H9 (cell line): ENCODE measurements at regions not wholly inside any gene's neighbourhood (a gene's known extent, or its start where the extent isn't known, plus 50 kb on each side); places are given as distances from the start of the nearest gene placed in this dataset.

Experiments used
- DNase-seq: peaks from one replicate; pipeline ENCODE4 v3.0.0-alpha.2; 2017
- H2AFZ ChIP-seq: one replicate; pipeline ENCODE4 v1.6.1; 2013; ENCODE audit warnings: mild to moderate bottlenecking, low read length, control low read depth, moderate library complexity
- H2AK5ac ChIP-seq: 2 replicates; pipeline ENCODE4 v1.6.1; 2013; ENCODE audit warnings: low read length, control low read depth, mixed read lengths; ENCODE audit not compliant: insufficient read length
- H2BK120ac ChIP-seq: one replicate; pipeline ENCODE4 v1.6.1; 2013; ENCODE audit warnings: low read depth, mild to moderate bottlenecking, low read length, control low read depth, inconsistent platforms; ENCODE audit not compliant: poor library complexity, severe bottlenecking
- H2BK12ac ChIP-seq: 2 replicates; pipeline ENCODE4 v1.6.1; 2013; ENCODE audit warnings: low read length, control low read depth, mixed read lengths, low read depth; ENCODE audit not compliant: insufficient read length
- H2BK15ac ChIP-seq: 2 replicates; pipeline ENCODE4 v1.6.1; 2013; ENCODE audit warnings: low read depth, low read length, control low read depth
- H2BK20ac ChIP-seq: one replicate; pipeline ENCODE4 v1.6.1; 2013; ENCODE audit warnings: low read depth, mild to moderate bottlenecking, low read length, control low read depth, inconsistent platforms; ENCODE audit not compliant: poor library complexity, severe bottlenecking
- H2BK5ac ChIP-seq: 2 replicates; pipeline ENCODE4 v1.6.1; 2013; ENCODE audit warnings: low read length, control low read depth, mixed read lengths; ENCODE audit not compliant: insufficient read length
- H3K14ac ChIP-seq: 2 replicates; pipeline ENCODE4 v1.6.1; 2013; ENCODE audit warnings: low read length, control low read depth; ENCODE audit not compliant: insufficient read depth
- H3K18ac ChIP-seq: 2 replicates; pipeline ENCODE4 v1.6.1; 2013; ENCODE audit warnings: low read depth, mild to moderate bottlenecking, mixed read lengths, low read length, control low read depth; ENCODE audit not compliant: insufficient read length
- H3K23ac ChIP-seq: 2 replicates; pipeline ENCODE4 v1.6.1; 2013; ENCODE audit warnings: low read length, control low read depth, mixed read lengths, low read depth; ENCODE audit not compliant: insufficient read length
- H3K23me2 ChIP-seq: 2 replicates; pipeline ENCODE4 v1.6.1; 2013; ENCODE audit warnings: low read depth, mild to moderate bottlenecking, mixed read lengths, low read length, control low read depth; ENCODE audit not compliant: insufficient read length, poor library complexity, severe bottlenecking
- H3K27ac ChIP-seq: 2 replicates; pipeline ENCODE4 v1.5.1; 2013; ENCODE audit warnings: low read length, control low read depth, mixed read lengths, low read depth; ENCODE audit not compliant: insufficient read length
- H3K27me3 ChIP-seq: 2 replicates; pipeline ENCODE4 v1.6.1; 2013; ENCODE audit warnings: low read length, control low read depth, inconsistent platforms; ENCODE audit not compliant: insufficient read depth
- H3K4ac ChIP-seq: 2 replicates; pipeline ENCODE4 v1.6.1; 2013; ENCODE audit warnings: low read depth, mild to moderate bottlenecking, control low read depth, inconsistent platforms, low read length, moderate library complexity
- H3K4me1 ChIP-seq: 2 replicates; pipeline ENCODE4 v1.6.1; 2013; ENCODE audit warnings: low read length, control low read depth, inconsistent platforms; ENCODE audit not compliant: insufficient read depth
- H3K4me2 ChIP-seq: 2 replicates; pipeline ENCODE4 v1.6.1; 2013; ENCODE audit warnings: low read length, control low read depth, mixed read lengths; ENCODE audit not compliant: insufficient read length, insufficient read depth
- H3K56ac ChIP-seq: 2 replicates; pipeline ENCODE4 v1.6.1; 2013; ENCODE audit warnings: low read depth, mild to moderate bottlenecking, mixed read lengths, low read length, control low read depth; ENCODE audit not compliant: insufficient read length
- H3K79me1 ChIP-seq: 2 replicates; pipeline ENCODE4 v1.6.1; 2013; ENCODE audit warnings: low read depth, mild to moderate bottlenecking, moderate library complexity, low read length, control low read depth, inconsistent platforms; ENCODE audit not compliant: insufficient read depth, poor library complexity, severe bottlenecking
- H3K79me2 ChIP-seq: 2 replicates; pipeline ENCODE4 v1.6.1; 2013; ENCODE audit warnings: low read length, control low read depth, inconsistent platforms; ENCODE audit not compliant: insufficient read depth
- H3K9ac ChIP-seq: 2 replicates; pipeline ENCODE4 v1.6.1; 2013; ENCODE audit warnings: low read length, control low read depth, mixed read lengths; ENCODE audit not compliant: insufficient read length; ENCODE audit errors: extremely low read depth
- H3K9me3 ChIP-seq: one replicate; pipeline ENCODE4 v1.6.1; 2013; ENCODE audit warnings: low read depth, low read length, inconsistent platforms; ENCODE audit not compliant: control insufficient read depth
- H3T11ph ChIP-seq: one replicate; pipeline ENCODE4 v1.6.1; 2013; ENCODE audit warnings: mild to moderate bottlenecking, low read length, control low read depth, inconsistent platforms
- H4K20me1 ChIP-seq: one replicate; pipeline ENCODE4 v1.6.1; 2013; ENCODE audit not compliant: control insufficient read depth, insufficient read length, insufficient read depth
- H4K5ac ChIP-seq: 2 replicates; pipeline ENCODE4 v1.6.1; 2013; ENCODE audit warnings: low read depth, mild to moderate bottlenecking, mixed read lengths, low read length, control low read depth; ENCODE audit not compliant: insufficient read length
- H4K8ac ChIP-seq: replicated peaks from 2 replicates; pipeline ENCODE4 v1.6.1; 2013; ENCODE audit warnings: low read length, control low read depth, mixed read lengths, low read depth; ENCODE audit not compliant: insufficient read length
- H4K91ac ChIP-seq: 2 replicates; pipeline ENCODE4 v1.6.1; 2013; ENCODE audit warnings: low read depth, mild to moderate bottlenecking, moderate library complexity, mixed read lengths, low read length, control low read depth; ENCODE audit not compliant: insufficient read length
- H3K27ac Mint-ChIP-seq, 3 experiments: 2 replicates in 2 of 3; 3 replicates in 1 of 3; pipeline ENCODE4 v1.8.0; 2020 to 2021; ENCODE audit warnings: mixed read lengths in 3 of 3, mild to moderate bottlenecking in 1 of 3, moderate library complexity in 1 of 3
- H3K27me3 Mint-ChIP-seq: 2 replicates; pipeline ENCODE4 v1.8.0; 2021; ENCODE audit warnings: low read depth, mild to moderate bottlenecking, moderate library complexity, mixed read lengths
- H3K36me3 Mint-ChIP-seq, 3 experiments: 2 replicates in 2 of 3; 3 replicates in 1 of 3; pipeline ENCODE4 v1.8.0; 2020 to 2021; ENCODE audit warnings: low read depth in 3 of 3, mixed read lengths in 3 of 3; ENCODE audit not compliant: insufficient read depth in 1 of 3
- H3K4me1 Mint-ChIP-seq, 2 experiments: 2 replicates each; pipeline ENCODE4 v1.8.0; 2020; ENCODE audit warnings: mixed read lengths in 2 of 2
- H3K4me3 Mint-ChIP-seq, 2 experiments: 2 replicates in 1 of 2; 3 replicates in 1 of 2; pipeline ENCODE4 v1.8.0; 2020 to 2021; ENCODE audit warnings: mild to moderate bottlenecking in 2 of 2, mixed read lengths in 2 of 2, moderate library complexity in 1 of 2
- H3K9me3 Mint-ChIP-seq, 2 experiments: 2 replicates in 1 of 2; 3 replicates in 1 of 2; pipeline ENCODE4 v1.8.0; 2020; ENCODE audit warnings: mild to moderate bottlenecking in 2 of 2, mixed read lengths in 2 of 2, moderate library complexity in 1 of 2
- WGBS: extraction: QIAGEN DNeasy Blood & Tissue Kit; methylation state at CpG from one replicate; pipeline ENCODE4 v1.1.7; 2013; ENCODE audit warnings: missing lambda C conversion rate, low lambda C conversion rate, mixed read lengths; ENCODE audit not compliant: insufficient read length; ENCODE audit errors: extremely low coverage; 5-methylcytosine and 5-hydroxymethylcytosine counted together
- TF ChIP-seq, protein P1 (sequence below): fragments of 200-600 bp; sonication (generic); conservative IDR thresholded peaks from 3 replicates; pipeline ENCODE4 v1.8.0; 2021; ENCODE audit warnings: antibody characterized with exemption, mild to moderate bottlenecking

DNA sequence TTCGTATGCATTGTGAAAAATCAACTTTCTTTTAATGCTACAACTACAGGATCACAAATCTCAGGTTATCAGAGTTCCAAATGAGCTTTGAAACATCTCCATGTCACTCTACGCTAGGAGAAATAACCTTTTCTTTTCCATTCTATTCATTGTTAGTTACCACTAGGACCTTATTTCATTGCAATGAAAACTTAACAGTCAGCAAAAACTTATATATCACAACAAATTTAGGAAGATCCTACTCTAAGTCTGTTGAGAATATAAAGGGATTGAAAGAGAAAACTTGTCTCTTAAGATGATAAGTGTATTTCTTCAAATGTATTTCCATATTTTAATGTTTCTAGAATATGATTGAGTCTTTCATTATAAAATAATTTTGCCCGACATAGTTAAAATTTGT is 539.1 kb downstream of the TMTC2 start:
- no peak overlapping the region for H3K23ac ChIP-seq
- no peak overlapping the region for H3K4me2 ChIP-seq
- H3K79me1 ChIP-seq = no peaks in the 10 kb centered on the region
- no peak overlapping the region for H2BK15ac ChIP-seq
- no peak overlapping the region for H2AK5ac ChIP-seq
- no peaks in the 10 kb centered on the region for H3K23me2 ChIP-seq
- no peak overlapping the region for H3K4ac ChIP-seq
- H3K14ac ChIP-seq = no peak overlapping the region
- H3K79me2 ChIP-seq = no peaks in the 10 kb centered on the region
- no peak overlapping the region for H4K8ac ChIP-seq
- H4K5ac ChIP-seq = no peak overlapping the region
- H3K27ac ChIP-seq = no peak overlapping the region
- Mint-ChIP-seq H3K4me3 (no peak overlapping the region), H3K27ac (no peak overlapping the region), H3K27me3 (no peaks in the 10 kb centered on the region; the same call in 1 of the 2 replicates), H3K9me3 (peaks cover 3 to 4% of the 10 kb centered on the region in 2 experiments; a peak in 3 of 5 replicates), H3K36me3 (peaks cover 0 to 5% (median 0%) of the 10 kb centered on the region in 3 experiments; a peak in 1 of 7 replicates), H3K4me1 (no peaks in the 10 kb centered on the region)
- H3T11ph ChIP-seq = no peak overlapping the region
- WGBS = no CpG with 5 or more reads among the region's 3 CpGs
- H3K9ac ChIP-seq = no peak overlapping the region
- H3K4me1 ChIP-seq = no peaks in the 10 kb centered on the region
- H2BK5ac ChIP-seq = no peak overlapping the region
- H4K20me1 ChIP-seq = no peaks in the 10 kb centered on the region
- DNase-seq = no peak
- no peak overlapping the region for H4K91ac ChIP-seq
- no peak overlapping the region for H2AFZ ChIP-seq
- no peak overlapping the region for H2BK20ac ChIP-seq
- H3K27me3 ChIP-seq = no peaks in the 10 kb centered on the region
- no peak overlapping the region for H2BK12ac ChIP-seq
- H2BK120ac ChIP-seq = no peak overlapping the region
- no peak overlapping the region for H3K18ac ChIP-seq
- no peaks in the 10 kb centered on the region for H3K9me3 ChIP-seq
- no peak overlapping the region for H3K56ac ChIP-seq
- TF ChIP-seq, protein P1, sequence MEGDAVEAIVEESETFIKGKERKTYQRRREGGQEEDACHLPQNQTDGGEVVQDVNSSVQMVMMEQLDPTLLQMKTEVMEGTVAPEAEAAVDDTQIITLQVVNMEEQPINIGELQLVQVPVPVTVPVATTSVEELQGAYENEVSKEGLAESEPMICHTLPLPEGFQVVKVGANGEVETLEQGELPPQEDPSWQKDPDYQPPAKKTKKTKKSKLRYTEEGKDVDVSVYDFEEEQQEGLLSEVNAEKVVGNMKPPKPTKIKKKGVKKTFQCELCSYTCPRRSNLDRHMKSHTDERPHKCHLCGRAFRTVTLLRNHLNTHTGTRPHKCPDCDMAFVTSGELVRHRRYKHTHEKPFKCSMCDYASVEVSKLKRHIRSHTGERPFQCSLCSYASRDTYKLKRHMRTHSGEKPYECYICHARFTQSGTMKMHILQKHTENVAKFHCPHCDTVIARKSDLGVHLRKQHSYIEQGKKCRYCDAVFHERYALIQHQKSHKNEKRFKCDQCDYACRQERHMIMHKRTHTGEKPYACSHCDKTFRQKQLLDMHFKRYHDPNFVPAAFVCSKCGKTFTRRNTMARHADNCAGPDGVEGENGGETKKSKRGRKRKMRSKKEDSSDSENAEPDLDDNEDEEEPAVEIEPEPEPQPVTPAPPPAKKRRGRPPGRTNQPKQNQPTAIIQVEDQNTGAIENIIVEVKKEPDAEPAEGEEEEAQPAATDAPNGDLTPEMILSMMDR = no peak
